Heart left ventricle (tissue), 13 donors: ENCODE measurements at regions not wholly inside any gene's neighbourhood (a gene's known extent, or its start where the extent isn't known, plus 50 kb on each side); places are given as distances from the start of the nearest gene placed in this dataset.
"Not testable (repeated sequence)": the region's sequence is repeated elsewhere in the genome, so short reads cannot be mapped to it uniquely, and the experiment has no call there.

Experiments used
- CTCF ChIP-seq, 12 donors: fragments of 200-600 bp; sonication (generic) in 4 of 12; IDR thresholded peaks; one replicate each; pipeline versions ENCODE4 v1.5.0 to v1.8.0; 2018 to 2022; ENCODE audit warnings: antibody characterized with exemption in 12 of 12, mild to moderate bottlenecking in 5 of 12
- POLR2A ChIP-seq, 2 donors: fragments of 450-650 bp; IDR thresholded peaks; one replicate each; pipeline ENCODE4 v1.6.1; 2017; ENCODE audit warnings: antibody characterized with exemption in 2 of 2, mild to moderate bottlenecking in 2 of 2, moderate library complexity in 2 of 2
- donor health status: ischemic (EF 13 %, LVEDD 7.1; RV severe dilation, severe dysfunction).
- donor health status: DM: no; HTN: yes; CAD: no.
- donor health status: DM: no; HTN: no; CAD: no.
- donor health status: ischemic (EF 25% LVEDD 6.9; RV normal size, moderate dysfunction).
- donor health status: ischemic (EF 25% LVEDD 5.7; RV mildly dilated, moderate dysfunction).
- donor health status: ischemic (EF 35%, LVEDD 5.7; RV mildly dilated, moderate dysfunction).
- donor health status: nonischemic (EF 11% LVEDD 7.7; RV severe dilation, severe dysfunction).
- donor health status: DM: yes; HTN: yes; CAD: no.
- donor health status: PGD.
- donor health status: ischemic (EF 29% LVEDD 5.4; RV normal size, mild dysfunction).
- donor health status: nonischemic (EF 23%, LVEDD 6.1; RV moderate dilation, normal function).

GRCh38 chrX:823073-823472 lies 192.5 kb downstream of the SHOX start:
- TF ChIP-seq CTCF, POLR2A (IDR thresholded peaks at IDR 0.05): not testable (repeated sequence)
